SU-DHL-6 (cell line): ENCODE measurements at regions not wholly inside any gene's neighbourhood (a gene's known extent, or its start where the extent isn't known, plus 50 kb on each side); places are given as distances from the start of the nearest gene placed in this dataset.

ENCODE experiments used
- CTCF ChIP-seq: fragments of 200-600 bp; sonication (generic); IDR thresholded peaks from one replicate; pipeline ENCODE4 v1.5.1; 2017; ENCODE audit warnings: antibody characterized with exemption, mild to moderate bottlenecking, low read length, moderate library complexity; ENCODE audit not compliant: insufficient read depth, poor library complexity, severe bottlenecking
- EZH2phosphoT487 ChIP-seq: fragments of 200-600 bp; sonication (generic), shearing (Covaris generic); conservative IDR thresholded peaks from 2 replicates; pipeline ENCODE4 v1.6.1; 2018; ENCODE audit warnings: mild to moderate bottlenecking, antibody characterized with exemption, low read length, moderate library complexity, mixed read lengths

GRCh38 chr5:4758550-4758949 is 381.6 kb upstream of the ADAMTS16 start:
- TF ChIP-seq CTCF (no peak), EZH2phosphoT487 (no peak)
